DOHH2 (cell line): ENCODE measurements at regions not wholly inside any gene's neighbourhood (a gene's known extent, or its start where the extent isn't known, plus 50 kb on each side); places are given as distances from the start of the nearest gene placed in this dataset.

Experiments
- CTCF ChIP-seq: fragments of 200-600 bp; sonication (generic); IDR thresholded peaks from one replicate; pipeline ENCODE4 v1.5.1; 2014; ENCODE audit warnings: antibody characterized with exemption, mild to moderate bottlenecking, low read depth, low read length; ENCODE audit not compliant: poor library complexity, severe bottlenecking
- EZH2phosphoT487 ChIP-seq: fragments of 200-600 bp; sonication (generic); IDR thresholded peaks from 2 replicates; pipeline ENCODE4 v1.6.1; 2017; ENCODE audit warnings: borderline replicate concordance, mild to moderate bottlenecking, antibody characterized with exemption, low read length, moderate library complexity, mixed read lengths

GRCh38 chr13:83386609-83387008 lies 495.7 kb downstream of the SLITRK1 start:
- TF ChIP-seq CTCF (no peak), EZH2phosphoT487 (no peak)
